ENCODE measurements at regions not wholly inside any gene's neighbourhood (a gene's known extent, or its start where the extent isn't known, plus 50 kb on each side); places are given as distances from the start of the nearest gene placed in this dataset.

DNA sequence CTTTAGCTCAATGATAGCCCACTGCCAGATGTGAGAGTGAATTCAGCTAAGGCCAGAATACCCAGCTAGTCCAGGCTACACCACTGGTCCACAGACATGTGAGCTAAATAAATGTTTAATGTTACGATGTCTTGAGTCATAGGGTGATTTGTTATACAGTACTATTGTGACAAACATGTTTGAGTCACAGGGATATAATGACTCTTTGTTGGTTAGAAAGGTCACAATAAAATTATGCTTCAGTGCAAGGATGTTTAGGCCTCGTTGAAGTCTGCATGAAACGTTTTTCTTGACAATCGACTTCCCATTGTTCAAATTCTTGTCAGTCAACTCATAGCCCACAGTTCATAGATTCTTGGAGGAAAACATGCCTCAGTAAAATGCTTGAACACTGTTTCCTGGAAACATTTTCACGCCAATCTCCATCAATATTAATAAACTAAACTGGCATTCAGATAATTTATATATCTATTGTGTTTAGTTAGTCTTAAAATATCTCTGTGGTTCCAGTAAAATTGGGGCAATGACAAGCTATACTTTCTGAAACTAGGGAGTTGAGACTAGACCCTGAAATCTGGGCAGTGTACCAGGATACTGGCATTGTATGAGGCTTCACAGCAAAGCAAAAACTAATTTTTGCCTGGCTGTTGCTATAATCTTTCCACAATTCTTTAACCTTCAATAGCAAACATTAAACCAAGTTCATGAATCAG, 650.8 kb upstream of the KIRREL3 start:
- ChIA-PET POLR2A (no interaction called here), CTCF (interaction anchor here (0.7 kb wide), 1 partner anchor 22 kb away, joined by 3 read pairs; no protein-coding TSS in a partner anchor)
- intact Hi-C loops (cut with micrococcal nuclease) = no loop called here
- Mint-ChIP-seq H3K4me1 (ENCODE audit: low read depth) (no peaks in the 10 kb centered on the region), H3K4me3 (no peak overlapping the region), H3K27me3 (no peaks in the 10 kb centered on the region), H3K9me3 (no peaks in the 10 kb centered on the region), H3K27ac (no peak overlapping the region), H3K36me3 (ENCODE audit: low read depth) (no peaks in the 10 kb centered on the region)
- ATAC-seq (no peak), DNase-seq (no peak)
- TF ChIP-seq, protein P1, sequence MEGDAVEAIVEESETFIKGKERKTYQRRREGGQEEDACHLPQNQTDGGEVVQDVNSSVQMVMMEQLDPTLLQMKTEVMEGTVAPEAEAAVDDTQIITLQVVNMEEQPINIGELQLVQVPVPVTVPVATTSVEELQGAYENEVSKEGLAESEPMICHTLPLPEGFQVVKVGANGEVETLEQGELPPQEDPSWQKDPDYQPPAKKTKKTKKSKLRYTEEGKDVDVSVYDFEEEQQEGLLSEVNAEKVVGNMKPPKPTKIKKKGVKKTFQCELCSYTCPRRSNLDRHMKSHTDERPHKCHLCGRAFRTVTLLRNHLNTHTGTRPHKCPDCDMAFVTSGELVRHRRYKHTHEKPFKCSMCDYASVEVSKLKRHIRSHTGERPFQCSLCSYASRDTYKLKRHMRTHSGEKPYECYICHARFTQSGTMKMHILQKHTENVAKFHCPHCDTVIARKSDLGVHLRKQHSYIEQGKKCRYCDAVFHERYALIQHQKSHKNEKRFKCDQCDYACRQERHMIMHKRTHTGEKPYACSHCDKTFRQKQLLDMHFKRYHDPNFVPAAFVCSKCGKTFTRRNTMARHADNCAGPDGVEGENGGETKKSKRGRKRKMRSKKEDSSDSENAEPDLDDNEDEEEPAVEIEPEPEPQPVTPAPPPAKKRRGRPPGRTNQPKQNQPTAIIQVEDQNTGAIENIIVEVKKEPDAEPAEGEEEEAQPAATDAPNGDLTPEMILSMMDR (IDR thresholded peaks at IDR 0.05) = no peak

DNA sequence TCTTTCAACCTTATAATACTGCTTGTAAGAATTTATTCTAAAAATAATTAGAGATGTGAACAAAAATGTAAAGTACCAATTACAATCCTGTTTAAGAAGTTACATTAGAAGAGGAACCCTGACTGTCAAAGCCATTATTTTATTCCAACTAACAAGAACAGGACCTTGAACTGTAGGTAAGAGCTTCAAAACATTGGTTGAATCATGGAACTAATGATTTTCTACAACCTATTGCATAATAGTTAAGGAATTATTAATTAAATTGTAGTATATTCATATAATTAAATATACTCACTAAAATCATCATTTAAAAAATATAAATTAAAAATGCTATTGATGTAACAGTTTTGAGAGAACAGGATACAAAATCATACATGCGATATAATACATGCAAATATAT, 649.4 kb upstream of the KIRREL3 start:
- DNase-seq (no peak), ATAC-seq (no peak)
- H3K27ac Mint-ChIP-seq = no peak overlapping the region
- intact Hi-C loops (cut with micrococcal nuclease) = no loop called here
- H3K4me3 Mint-ChIP-seq = no peak overlapping the region
- CTCF ChIA-PET = no interaction called here
- no peaks in the 10 kb centered on the region for H3K9me3 Mint-ChIP-seq
- no peaks in the 10 kb centered on the region for H3K36me3 Mint-ChIP-seq (ENCODE audit: low read depth)
- H3K4me1 Mint-ChIP-seq (ENCODE audit: low read depth) = no peaks in the 10 kb centered on the region
- no peaks in the 10 kb centered on the region for H3K27me3 Mint-ChIP-seq
- POLR2A ChIA-PET = no interaction called here
- TF ChIP-seq, protein P1 (IDR thresholded peaks at IDR 0.05) = no peak

DNA sequence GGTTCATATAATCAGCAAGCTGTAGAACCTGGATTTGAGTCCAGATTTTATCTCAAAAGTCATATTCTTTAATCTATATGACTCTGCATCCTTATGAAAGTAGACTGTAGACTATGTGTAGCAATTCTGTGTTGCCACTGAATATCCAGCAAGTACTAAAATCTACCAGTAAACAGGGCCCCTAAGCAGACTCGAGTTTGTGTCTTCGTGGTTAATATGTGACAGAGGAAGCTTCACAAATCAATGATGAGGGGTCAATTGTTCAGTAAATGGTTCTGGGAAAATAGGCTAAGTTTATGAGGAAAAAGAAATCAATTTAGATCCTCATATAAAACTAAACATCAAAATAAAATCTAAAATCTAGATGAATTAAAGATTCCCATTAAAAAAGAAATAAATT, 648.5 kb upstream of the KIRREL3 start:
- no peaks in the 10 kb centered on the region for H3K27me3 Mint-ChIP-seq
- no peak for ATAC-seq
- intact Hi-C loops (cut with micrococcal nuclease) = no loop called here
- H3K36me3 Mint-ChIP-seq (ENCODE audit: low read depth) = no peaks in the 10 kb centered on the region
- H3K4me1 Mint-ChIP-seq (ENCODE audit: low read depth) = no peaks in the 10 kb centered on the region
- no peaks in the 10 kb centered on the region for H3K9me3 Mint-ChIP-seq
- H3K4me3 Mint-ChIP-seq = no peak overlapping the region
- ChIA-PET CTCF (no interaction called here), POLR2A (no interaction called here)
- DNase-seq = no peak
- TF ChIP-seq, protein P1 (IDR thresholded peaks at IDR 0.05) = no peak
- H3K27ac Mint-ChIP-seq = no peak overlapping the region

DNA sequence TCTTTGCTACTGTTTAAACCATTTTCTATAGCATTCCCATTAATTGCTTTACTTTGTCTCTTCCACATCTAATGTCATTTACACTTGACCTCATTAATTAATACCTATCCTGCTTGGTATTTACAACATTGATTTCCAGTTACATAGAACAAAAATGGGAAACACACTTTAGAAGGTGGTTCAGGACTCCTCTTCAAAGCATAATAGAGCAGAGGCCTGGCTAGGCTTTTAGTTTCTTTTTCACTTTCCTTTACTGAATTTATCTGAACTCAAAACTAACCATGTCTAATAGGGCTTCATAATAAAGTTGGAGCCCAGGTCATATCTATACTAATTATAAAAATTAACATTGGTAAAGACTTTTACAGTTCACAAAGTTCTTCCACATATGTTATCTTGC, 648.0 kb upstream of the KIRREL3 start:
- no peak for DNase-seq
- ChIA-PET CTCF (no interaction called here), POLR2A (no interaction called here)
- Mint-ChIP-seq H3K4me3 (no peak overlapping the region), H3K27me3 (no peaks in the 10 kb centered on the region), H3K9me3 (no peaks in the 10 kb centered on the region), H3K4me1 (ENCODE audit: low read depth) (no peaks in the 10 kb centered on the region), H3K27ac (no peak overlapping the region), H3K36me3 (ENCODE audit: low read depth) (no peaks in the 10 kb centered on the region)
- intact Hi-C loops (cut with micrococcal nuclease) = no loop called here
- TF ChIP-seq, protein P1 (IDR thresholded peaks at IDR 0.05) = no peak
- no peak for ATAC-seq

DNA sequence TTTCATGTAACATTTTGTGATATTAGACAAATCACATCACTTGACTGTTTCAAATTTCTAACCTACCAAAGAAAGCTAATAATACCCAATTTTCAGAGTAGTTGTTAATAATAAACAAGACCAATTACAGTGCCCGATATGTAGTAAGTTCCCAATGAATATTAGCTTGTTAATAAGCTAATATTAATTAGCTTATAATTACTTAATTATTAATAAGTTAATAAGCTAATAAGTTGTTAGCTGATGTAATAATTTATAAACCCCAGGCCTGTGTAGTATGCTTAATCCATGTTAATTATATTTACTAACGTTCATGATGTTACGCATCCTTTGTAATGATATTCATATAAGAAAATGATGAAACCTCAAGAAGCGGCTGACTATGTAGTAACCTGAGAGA, 643.8 kb upstream of the KIRREL3 start:
- intact Hi-C loops (cut with micrococcal nuclease) = no loop called here
- no peak overlapping the region for H3K27ac Mint-ChIP-seq
- H3K36me3 Mint-ChIP-seq (ENCODE audit: low read depth) = no peaks in the 10 kb centered on the region
- H3K4me3 Mint-ChIP-seq = no peak overlapping the region
- H3K4me1 Mint-ChIP-seq (ENCODE audit: low read depth) = no peaks in the 10 kb centered on the region
- TF ChIP-seq, protein P1 (IDR thresholded peaks at IDR 0.05) = no peak
- DNase-seq = no peak
- no peak for ATAC-seq
- ChIA-PET CTCF (no interaction called here), POLR2A (no interaction called here)
- no peaks in the 10 kb centered on the region for H3K27me3 Mint-ChIP-seq
- no peaks in the 10 kb centered on the region for H3K9me3 Mint-ChIP-seq
